Stimulated activated naive CD8-positive, alpha-beta T cell treated with anti-CD3 and anti-CD28 coated beads, Interleukin-15, amount 100 ng/mL, for 72 hours (primary cell): ENCODE measurements at regions not wholly inside any gene's neighbourhood (a gene's known extent, or its start where the extent isn't known, plus 50 kb on each side); places are given as distances from the start of the nearest gene placed in this dataset.
A peak's percentile ranks its signal among the peaks of the same experiment; 100 is the strongest.

Experiments
- ATAC-seq: fragments of 150-1000 bp; cut with Tn5 transposase; 2 replicates; pipeline ENCODE4 v1.10.0; 2021; ENCODE audit warnings: mild to moderate bottlenecking, moderate library complexity
- DNase-seq, 2 donors: peaks; one replicate each; pipeline ENCODE4 v3.0.0; 2021 to 2022
- H3K27ac Mint-ChIP-seq, 2 donors: one replicate each; pipeline ENCODE4 v1.8.0; 2022; ENCODE audit warnings: mild to moderate bottlenecking in 2 of 2, mixed read lengths in 2 of 2, moderate library complexity in 2 of 2
- H3K27me3 Mint-ChIP-seq: one replicate; pipeline ENCODE4 v1.8.0; 2022; ENCODE audit warnings: mixed read lengths
- H3K4me1 Mint-ChIP-seq: one replicate; pipeline ENCODE4 v1.8.0; 2022; ENCODE audit warnings: mild to moderate bottlenecking, mixed read lengths
- H3K4me3 Mint-ChIP-seq, 2 donors: one replicate each; pipeline ENCODE4 v1.8.0; 2022; ENCODE audit warnings: mild to moderate bottlenecking in 2 of 2, mixed read lengths in 2 of 2, moderate library complexity in 1 of 2
- H3K9me3 Mint-ChIP-seq, 2 donors: one replicate each; pipeline ENCODE4 v1.8.0; 2022; ENCODE audit warnings: mixed read lengths in 2 of 2

GRCh38 chr9:81393985-81394811 is 295.1 kb downstream of the TLE1 start:
- Mint-ChIP-seq H3K9me3 (no peaks in the 10 kb centered on the region), H3K4me3 (no peak overlapping the region), H3K27me3 (no peaks in the 10 kb centered on the region), H3K27ac (no peak overlapping the region), H3K4me1 (no peaks in the 10 kb centered on the region)
- ATAC-seq (no peak), DNase-seq (no peak)

- Mint-ChIP-seq H3K27me3 (no peaks in the 10 kb centered on the region), H3K4me1 (no peaks in the 10 kb centered on the region), H3K27ac (no peak overlapping the region), H3K9me3 (peaks cover 4 to 6% of the 10 kb centered on the region in 2 donors), H3K4me3 (no peak overlapping the region)
- no peak for ATAC-seq
- DNase-seq = no peak
These were observed 297.9 kb downstream of the TLE1 start for GRCh38 chr9:81391457-81391825.

GRCh38 chr9:81390792-81391456 is 298.4 kb downstream of the TLE1 start:
- Mint-ChIP-seq H3K4me3 (no peak overlapping the region), H3K27me3 (no peaks in the 10 kb centered on the region), H3K9me3 (peaks cover 4 to 11% of the 10 kb centered on the region in 2 donors), H3K27ac (no peak overlapping the region), H3K4me1 (no peaks in the 10 kb centered on the region)
- ATAC-seq (no peak), DNase-seq (no peak)

DNA sequence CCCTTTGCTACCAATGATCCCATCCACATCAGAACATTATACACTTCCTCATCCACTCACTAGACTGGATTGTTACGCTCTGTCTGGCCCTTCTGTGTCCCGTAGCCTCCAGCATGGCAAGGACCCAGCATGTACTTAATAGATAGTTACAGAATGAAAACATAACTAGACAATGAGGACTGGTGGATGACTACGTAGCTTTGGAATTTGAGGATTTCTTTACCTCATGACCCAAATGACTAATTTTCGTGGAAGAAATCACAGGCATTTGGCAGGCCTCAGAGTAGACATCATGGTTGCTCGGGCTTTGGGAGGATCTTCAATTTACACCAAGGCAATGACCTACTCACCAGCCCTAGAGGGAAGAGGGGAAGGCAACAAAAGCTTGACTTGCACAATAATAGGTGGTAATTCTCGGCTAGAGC is 299.8 kb downstream of the TLE1 start:
- H3K4me3 Mint-ChIP-seq = no peak overlapping the region
- H3K4me1 Mint-ChIP-seq = no peaks in the 10 kb centered on the region
- no peak overlapping the region for H3K27ac Mint-ChIP-seq
- no peaks in the 10 kb centered on the region for H3K27me3 Mint-ChIP-seq
- no peak for ATAC-seq
- DNase-seq = no peak
- peaks cover 4 to 12% of the 10 kb centered on the region in 2 donors for H3K9me3 Mint-ChIP-seq

- Mint-ChIP-seq H3K4me1 (no peaks in the 10 kb centered on the region), H3K27me3 (no peaks in the 10 kb centered on the region)
These were observed 300.5 kb downstream of the TLE1 start for GRCh38 chr9:81388831-81389230.

GRCh38 chr9:81387360-81388106 is 301.8 kb downstream of the TLE1 start:
- no peak for ATAC-seq
- no peaks in the 10 kb centered on the region for H3K27me3 Mint-ChIP-seq
- H3K9me3 Mint-ChIP-seq = peaks cover 4 to 12% of the 10 kb centered on the region in 2 donors
- no peak for DNase-seq
- H3K4me3 Mint-ChIP-seq = no peak overlapping the region
- no peaks in the 10 kb centered on the region for H3K4me1 Mint-ChIP-seq
- H3K27ac Mint-ChIP-seq = no peak overlapping the region

More at GRCh38 chr9:81388831-81389230, 300.5 kb downstream of the TLE1 start:
- Mint-ChIP-seq H3K9me3 (peaks cover 4 to 12% of the 10 kb centered on the region in 2 donors), H3K4me3 (no peak overlapping the region), H3K27ac (no peak overlapping the region)
- no peak for DNase-seq
- no peak for ATAC-seq

GRCh38 chr9:81384911-81385310 is 304.4 kb downstream of the TLE1 start:
- Mint-ChIP-seq H3K27me3 (peaks cover 7% of the 10 kb centered on the region), H3K27ac (no peak overlapping the region), H3K4me3 (no peak overlapping the region), H3K9me3 (peaks cover 4 to 12% of the 10 kb centered on the region in 2 donors), H3K4me1 (no peaks in the 10 kb centered on the region)
- DNase-seq (no peak), ATAC-seq (no peak)

DNA sequence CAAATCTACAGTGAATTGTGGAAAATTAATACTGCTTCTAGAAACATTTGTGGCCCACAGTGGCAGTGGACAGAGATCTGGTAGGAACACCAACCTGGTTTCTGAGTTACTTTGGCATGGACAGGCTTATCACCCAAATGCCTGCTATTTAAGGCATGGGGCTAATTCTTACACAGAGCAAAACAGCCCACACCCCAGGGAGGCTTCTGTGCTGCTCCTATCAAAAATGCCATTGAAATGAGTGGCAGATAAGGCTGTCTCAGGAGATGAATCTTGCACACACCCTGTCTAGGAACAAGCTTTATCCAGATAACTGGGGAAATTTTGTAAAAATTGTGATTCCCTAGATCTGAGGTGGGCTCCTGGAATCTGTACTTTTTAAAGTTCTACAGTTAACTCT is 307.1 kb downstream of the TLE1 start:
- H3K4me3 Mint-ChIP-seq = no peak overlapping the region
- H3K27ac Mint-ChIP-seq = no peak overlapping the region
- ATAC-seq (no peak), DNase-seq (no peak)
- peaks cover 7% of the 10 kb centered on the region for H3K27me3 Mint-ChIP-seq
- H3K9me3 Mint-ChIP-seq = peaks cover 4 to 12% of the 10 kb centered on the region in 2 donors
- H3K4me1 Mint-ChIP-seq = no peaks in the 10 kb centered on the region

DNA sequence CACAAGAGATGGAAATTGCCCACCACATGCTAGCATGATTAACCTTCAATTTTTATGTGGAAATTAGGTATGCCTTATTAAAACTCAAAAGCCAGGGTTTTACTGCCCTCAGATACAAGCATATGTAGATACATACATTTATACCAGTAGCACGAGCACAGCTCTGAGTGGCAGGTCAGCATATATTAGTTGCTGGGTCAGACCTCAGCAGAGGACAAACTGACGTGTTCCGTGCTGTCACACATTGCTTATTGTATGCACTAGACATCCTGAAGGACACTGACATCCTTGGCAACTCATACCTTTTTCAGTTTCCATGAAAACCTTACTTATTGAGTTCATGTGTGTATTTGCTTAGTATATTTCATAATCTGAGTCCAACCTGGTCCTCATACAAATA is 307.7 kb downstream of the TLE1 start:
- Mint-ChIP-seq H3K27me3 (peaks cover 7% of the 10 kb centered on the region), H3K9me3 (peaks cover 2 to 9% of the 10 kb centered on the region in 2 donors), H3K27ac (no peak overlapping the region), H3K4me3 (no peak overlapping the region), H3K4me1 (no peaks in the 10 kb centered on the region)
- DNase-seq (no peak), ATAC-seq (no peak)

- H3K9me3 Mint-ChIP-seq = no peaks in the 10 kb centered on the region
These were observed 308.6 kb downstream of the TLE1 start for GRCh38 chr9:81380504-81381359.

DNA sequence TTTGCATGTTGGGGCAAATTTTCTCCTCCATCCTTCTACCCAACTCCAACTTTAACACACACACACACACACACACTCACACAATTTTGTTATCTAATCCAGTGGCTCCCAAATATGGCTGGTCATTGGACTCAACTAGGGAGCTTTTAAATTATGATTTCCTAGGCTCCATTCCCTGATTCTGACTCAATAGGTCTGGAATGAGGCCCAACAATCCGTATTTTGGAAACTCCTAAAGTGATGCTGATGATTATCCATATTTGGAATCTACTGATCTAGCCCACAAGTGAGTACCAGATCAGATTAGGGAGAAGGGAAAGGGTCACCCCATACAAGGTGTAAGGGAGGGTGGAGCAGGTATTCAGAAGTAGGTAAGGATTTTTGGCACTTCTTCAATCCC is 309.7 kb downstream of the TLE1 start:
- H3K9me3 Mint-ChIP-seq = no peaks in the 10 kb centered on the region
- no peaks in the 10 kb centered on the region for H3K4me1 Mint-ChIP-seq
- ATAC-seq (no peak), DNase-seq (no peak)
- peaks cover 7% of the 10 kb centered on the region for H3K27me3 Mint-ChIP-seq
- no peak overlapping the region for H3K4me3 Mint-ChIP-seq
- H3K27ac Mint-ChIP-seq = peak overlapping the region in 1 of 2 donors; percentile 54

More at GRCh38 chr9:81380504-81381359, 308.6 kb downstream of the TLE1 start:
- Mint-ChIP-seq H3K4me1 (no peaks in the 10 kb centered on the region), H3K27me3 (peaks cover 7% of the 10 kb centered on the region), H3K4me3 (no peak overlapping the region), H3K27ac (no peak overlapping the region)
- DNase-seq (no peak), ATAC-seq (no peak)

- Mint-ChIP-seq H3K4me1 (no peaks in the 10 kb centered on the region), H3K4me3 (no peak overlapping the region), H3K9me3 (no peaks in the 10 kb centered on the region), H3K27me3 (peaks cover 7% of the 10 kb centered on the region), H3K27ac (no peak overlapping the region)
- ATAC-seq (no peak), DNase-seq (no peak)
These were observed 311.4 kb downstream of the TLE1 start for GRCh38 chr9:81377921-81378320.

- H3K27me3 Mint-ChIP-seq = peaks cover 7% of the 10 kb centered on the region
- H3K4me3 Mint-ChIP-seq = no peak overlapping the region
- ATAC-seq (no peak), DNase-seq (no peak)
- no peaks in the 10 kb centered on the region for H3K9me3 Mint-ChIP-seq
- H3K4me1 Mint-ChIP-seq = no peaks in the 10 kb centered on the region
- H3K27ac Mint-ChIP-seq = no peak overlapping the region
These were observed 312.0 kb downstream of the TLE1 start for GRCh38 chr9:81377320-81377719.

GRCh38 chr9:81375187-81376100 is 313.9 kb downstream of the TLE1 start:
- H3K4me3 Mint-ChIP-seq = no peak overlapping the region
- H3K9me3 Mint-ChIP-seq = no peaks in the 10 kb centered on the region
- ATAC-seq (no peak), DNase-seq (no peak)
- H3K27ac Mint-ChIP-seq = no peak overlapping the region
- H3K4me1 Mint-ChIP-seq = no peaks in the 10 kb centered on the region
- peaks cover 1% of the 10 kb centered on the region for H3K27me3 Mint-ChIP-seq
